Breast epithelium (tissue), 3 donors: ENCODE measurements at regions not wholly inside any gene's neighbourhood (a gene's known extent, or its start where the extent isn't known, plus 50 kb on each side); places are given as distances from the start of the nearest gene placed in this dataset.

Experiments
- CTCF ChIP-seq, 3 donors: fragments of 450-650 bp; IDR thresholded peaks; one replicate each; pipeline ENCODE4 v1.5.1; 2016 to 2017; ENCODE audit warnings: antibody characterized with exemption in 3 of 3, mild to moderate bottlenecking in 3 of 3, moderate library complexity in 3 of 3
- POLR2A ChIP-seq: fragments of 450-650 bp; IDR thresholded peaks from one replicate; pipeline ENCODE4 v1.6.1; 2016; ENCODE audit warnings: antibody characterized with exemption, mild to moderate bottlenecking, moderate library complexity

- TF ChIP-seq CTCF (IDR thresholded peaks at IDR 0.05) (no peak), POLR2A (no peak)
Observed at GRCh38 chr10:78351283-78351682, 317.6 kb downstream of the RPS24 start.
